DMS153 (cell line): ENCODE measurements at regions not wholly inside any gene's neighbourhood (a gene's known extent, or its start where the extent isn't known, plus 50 kb on each side); places are given as distances from the start of the nearest gene placed in this dataset.

Source experiments
- DNase-seq: peaks from one replicate; lab custom pipeline; 2025; lab: John Stamatoyannopoulos, UW

DNA sequence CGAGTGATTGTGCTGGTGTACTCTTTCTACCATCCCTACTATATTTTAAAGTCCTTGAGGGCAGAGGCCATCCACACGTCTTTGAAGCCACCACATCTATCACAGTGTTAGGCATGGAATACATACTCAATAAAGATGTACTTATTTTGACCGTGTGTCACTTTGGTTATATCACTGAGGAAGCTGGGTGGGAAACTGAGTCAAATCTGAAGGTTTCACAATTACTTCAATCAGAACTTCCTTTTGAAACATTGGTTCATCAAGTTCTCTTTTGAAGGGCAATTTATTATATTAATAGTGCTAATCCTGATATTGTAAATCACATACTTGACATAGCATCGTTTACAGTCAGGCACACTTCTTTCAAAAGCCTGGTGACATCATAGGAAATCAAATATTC, 53.3 kb upstream of the ATP1B1 start:
- DNase-seq = no peak
